HCT116 (cell line): ENCODE measurements at regions not wholly inside any gene's neighbourhood (a gene's known extent, or its start where the extent isn't known, plus 50 kb on each side); places are given as distances from the start of the nearest gene placed in this dataset.
"Not testable (repeated sequence)": the region's sequence is repeated elsewhere in the genome, so short reads cannot be mapped to it uniquely, and the experiment has no call there.

Source experiments
- ATAC-seq: fragments of 200-7000 bp; cut with Tn5 transposase; 2 replicates; pipeline ENCODE4 v1.9.1; 2020; ENCODE audit warnings: mild to moderate bottlenecking, moderate library complexity
- BruUV-seq: library from RNA; stranded (reverse); fragments of 400-500 nt; replicated peaks from 2 replicates; lab custom pipeline; 2021; lab: Mats Ljungman, UMichigan
- CTCF ChIA-PET: fragments of 300-600 bp; sonication (Branson Sonifier 250); formaldehyde crosslinking; loops from one replicate; lab custom pipeline; 2021; ENCODE audit warnings: antibody characterized with exemption; lab: Charles Lee
- POLR2A ChIA-PET: fragments of 300-600, 350-600 bp; sonication (Branson Sonifier 250); formaldehyde crosslinking; loops from one replicate; lab custom pipeline; 2021; ENCODE audit warnings: antibody characterized with exemption; lab: Charles Lee
- RAD21 ChIA-PET, 2 experiments: fragments of 300-600 bp; sonication (Branson Sonifier 250); formaldehyde crosslinking; loops; one replicate each; lab custom pipeline; 2023; ENCODE audit warnings: low total read pairs in 2 of 2; ENCODE audit not compliant: uncharacterized antibody in 2 of 2, unreplicated experiment in 2 of 2, low non-redundant PET in 1 of 2; lab: Charles Lee
- DNase-seq: peaks from one replicate; pipeline ENCODE4 v3.0.0-alpha.2; 2010; ENCODE audit warnings: low read depth, low spot score
- H2AFZ ChIP-seq: fragments of 200-600 bp; shearing (Covaris generic), sonication (generic); 2 replicates; pipeline ENCODE4 v1.6.1; 2017; ENCODE audit warnings: low read depth, mixed run types, mixed read lengths, antibody characterized with exemption, low read length; ENCODE audit not compliant: poor library complexity, severe bottlenecking
- H3K27ac ChIP-seq: 2 replicates; pipeline ENCODE4 v1.5.1; 2012; ENCODE audit warnings: low read depth, low read length
- H3K27me3 ChIP-seq: fragments of 200-600 bp; sonication (generic); 2 replicates; pipeline ENCODE4 v1.6.1; 2016; ENCODE audit warnings: mixed run types, low read length, mixed read lengths; ENCODE audit not compliant: insufficient read depth
- H3K36me3 ChIP-seq, 2 experiments: fragments of 200-500 bp in 1 of 2; fragments of 200-600 bp in 1 of 2; sonication (Bioruptor generic) in 1 of 2; sonication (generic) in 1 of 2; 2 replicates each; pipeline versions ENCODE4 v1.5.1 to v1.6.1; 2014 to 2016; ENCODE audit warnings: low read length in 2 of 2, inconsistent platforms in 1 of 2, mixed read lengths in 1 of 2, mixed run types in 1 of 2; ENCODE audit not compliant: insufficient read depth in 2 of 2, control insufficient read depth in 1 of 2
- H3K4me1 ChIP-seq, 2 experiments: fragments of 200-600 bp in 1 of 2; sonication (generic) in 1 of 2; 2 replicates each; pipeline versions ENCODE4 v1.5.1 to v1.6.1; 2012 to 2017; ENCODE audit warnings: low read length in 2 of 2, inconsistent platforms in 1 of 2, mild to moderate bottlenecking in 1 of 2, mixed read lengths in 1 of 2, mixed run types in 1 of 2, moderate library complexity in 1 of 2; ENCODE audit not compliant: insufficient read depth in 2 of 2, control insufficient read depth in 1 of 2
- H3K4me2 ChIP-seq: fragments of 200-600 bp; sonication (generic); 2 replicates; pipeline ENCODE4 v1.6.1; 2017; ENCODE audit warnings: mixed run types, low read length, mixed read lengths
- H3K4me3 ChIP-seq, 2 experiments: fragments of 200-600 bp in 1 of 2; sonication (generic) in 1 of 2; replicated peaks in 1 of 2; 2 replicates each; pipeline ENCODE4 v1.5.1; 2011 to 2016; ENCODE audit warnings: low read length in 2 of 2, control low read depth in 1 of 2, low read depth in 1 of 2, mild to moderate bottlenecking in 1 of 2, mixed read lengths in 1 of 2, mixed run types in 1 of 2
- H3K79me2 ChIP-seq: fragments of 200-600 bp; sonication (generic); 2 replicates; pipeline ENCODE4 v1.6.1; 2017; ENCODE audit warnings: mild to moderate bottlenecking, mixed run types, low read length, moderate library complexity, mixed read lengths; ENCODE audit not compliant: insufficient read depth
- H3K9ac ChIP-seq: fragments of 200-600 bp; sonication (generic); 2 replicates; pipeline ENCODE4 v1.6.1; 2016; ENCODE audit warnings: low read length, mixed read lengths
- H3K9me2 ChIP-seq: fragments of 200-600 bp; sonication (generic), shearing (Covaris generic); 2 replicates; pipeline ENCODE4 v1.6.1; 2017; ENCODE audit warnings: mixed run types, mild to moderate bottlenecking, moderate library complexity; ENCODE audit not compliant: insufficient read depth
- H3K9me3 ChIP-seq, 2 experiments: fragments of 200-500 bp in 1 of 2; fragments of 200-600 bp in 1 of 2; sonication (Bioruptor generic) in 1 of 2; sonication (generic) in 1 of 2; 2 replicates each; pipeline ENCODE4 v1.6.1; 2014 to 2017; ENCODE audit warnings: low read length in 2 of 2, mixed read lengths in 2 of 2, inconsistent platforms in 1 of 2, low read depth in 1 of 2, mild to moderate bottlenecking in 1 of 2, mixed run types in 1 of 2, moderate library complexity in 1 of 2; ENCODE audit not compliant: control insufficient read depth in 1 of 2, insufficient read depth in 1 of 2
- H4K20me1 ChIP-seq: fragments of 200-600 bp; sonication (generic), shearing (Covaris generic); 2 replicates; pipeline ENCODE4 v1.6.1; 2017; ENCODE audit warnings: mixed run types, mild to moderate bottlenecking, moderate library complexity; ENCODE audit not compliant: insufficient read depth
- CEBPB ChIP-seq: IDR thresholded peaks from 2 replicates; pipeline ENCODE4 v1.6.1; 2012; ENCODE audit warnings: low read depth
- EGR1 ChIP-seq: IDR thresholded peaks from 2 replicates; pipeline ENCODE4 v1.6.1; 2012; ENCODE audit warnings: low read depth
- EZH2phosphoT487 ChIP-seq: fragments of 200-600 bp; IDR thresholded peaks from 2 replicates; pipeline ENCODE4 v1.6.1; 2018; ENCODE audit warnings: antibody characterized with exemption, borderline replicate concordance
- FOSL1 ChIP-seq: IDR thresholded peaks from 2 replicates; pipeline ENCODE4 v1.6.1; 2012; ENCODE audit warnings: low read depth
- POLR2A ChIP-seq: IDR thresholded peaks from 2 replicates; pipeline ENCODE4 v1.7.0; 2011; ENCODE audit warnings: borderline replicate concordance; ENCODE audit not compliant: insufficient read depth, insufficient read length; ENCODE audit errors: extremely low read depth
- RAD21 ChIP-seq: IDR thresholded peaks from 2 replicates; pipeline ENCODE4 v1.6.1; 2012; ENCODE audit warnings: low read depth, mild to moderate bottlenecking
- SIN3A ChIP-seq: IDR thresholded peaks from 2 replicates; pipeline ENCODE4 v1.6.1; 2012; ENCODE audit warnings: low read depth
- SRF ChIP-seq: IDR thresholded peaks from 2 replicates; pipeline ENCODE4 v1.6.1; 2012; ENCODE audit warnings: low read depth
- TCF7L2 ChIP-seq: IDR thresholded peaks from 2 replicates; pipeline ENCODE4 v1.7.0; 2011; ENCODE audit warnings: borderline replicate concordance, inconsistent platforms; ENCODE audit not compliant: insufficient read depth, insufficient read length; ENCODE audit errors: extremely low read depth
- ZFX ChIP-seq: fragments of 450-650 bp; IDR thresholded peaks from 2 replicates; pipeline ENCODE4 v1.6.1; 2017
- intact Hi-C: fragments of 100-400 bp; cut with micrococcal nuclease; formaldehyde crosslinking; loops from 2 replicates; pipeline ENCODE4 v1.10.0; 2022
- TF ChIP-seq, protein P1 (sequence below), 3 experiments: fragments of 200-600 bp in 1 of 3; sonication (generic) in 1 of 3; IDR thresholded peaks in 2 of 3; conservative IDR thresholded peaks in 1 of 3; 2 replicates each; pipeline ENCODE4 v1.5.1; 2012 to 2017; ENCODE audit warnings: low read depth in 2 of 3, low read length in 2 of 3, antibody characterized with exemption in 1 of 3, borderline replicate concordance in 1 of 3, control low read depth in 1 of 3, mild to moderate bottlenecking in 1 of 3, mixed read lengths in 1 of 3, mixed run types in 1 of 3, moderate library complexity in 1 of 3; ENCODE audit not compliant: insufficient read depth in 1 of 3
- TF ChIP-seq, protein P2 (sequence below): IDR thresholded peaks from 2 replicates; pipeline ENCODE4 v1.6.1; 2011; ENCODE audit warnings: mild to moderate bottlenecking, low read length, moderate library complexity; ENCODE audit not compliant: insufficient replicate concordance; ENCODE audit errors: extremely low read depth
- TF ChIP-seq, protein P3 (sequence below): IDR thresholded peaks from 2 replicates; pipeline ENCODE4 v1.6.1; 2012; ENCODE audit warnings: low read depth

DNA sequence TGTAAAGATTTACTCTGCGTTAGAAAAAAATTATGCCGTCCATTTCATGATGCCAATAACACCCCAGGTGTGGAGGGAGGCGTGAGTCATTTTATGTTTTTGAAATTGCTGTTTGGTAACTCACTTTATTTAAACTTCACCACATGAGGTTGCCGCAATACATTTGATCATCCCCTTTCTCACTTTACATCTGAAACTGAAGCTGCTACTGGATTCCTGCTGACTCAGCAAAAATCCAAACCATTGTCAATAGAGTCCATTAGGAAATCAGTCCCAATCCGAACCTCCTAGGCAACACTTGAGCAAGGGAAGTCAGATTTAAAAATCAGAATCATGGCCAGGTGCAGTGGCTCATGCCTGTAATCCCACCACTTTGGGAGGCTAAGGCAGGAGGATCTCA is 136.6 kb upstream of the SVIL start:
- DNase-seq: no peak
- ATAC-seq: no peak
- ChIA-PET RAD21 (no interaction called here), CTCF (no interaction called here), POLR2A (no interaction called here)
- H3K9me3 ChIP-seq: no peaks in the 10 kb centered on the region
- no TSS peak for BruUV-seq
- H4K20me1 ChIP-seq: no peaks in the 10 kb centered on the region
- H3K79me2 ChIP-seq: no peaks in the 10 kb centered on the region
- no peaks in the 10 kb centered on the region for H3K9me2 ChIP-seq
- no peaks in the 10 kb centered on the region for H3K4me1 ChIP-seq
- H3K9ac ChIP-seq: no peak overlapping the region
- H2AFZ ChIP-seq: no peak overlapping the region
- H3K27ac ChIP-seq: no peak overlapping the region
- intact Hi-C loops: no loop called here
- no peaks in the 10 kb centered on the region for H3K36me3 ChIP-seq
- no peak overlapping the region for H3K4me2 ChIP-seq
- no peaks in the 10 kb centered on the region for H3K27me3 ChIP-seq
- no peak overlapping the region for H3K4me3 ChIP-seq
- TF ChIP-seq, protein P1, sequence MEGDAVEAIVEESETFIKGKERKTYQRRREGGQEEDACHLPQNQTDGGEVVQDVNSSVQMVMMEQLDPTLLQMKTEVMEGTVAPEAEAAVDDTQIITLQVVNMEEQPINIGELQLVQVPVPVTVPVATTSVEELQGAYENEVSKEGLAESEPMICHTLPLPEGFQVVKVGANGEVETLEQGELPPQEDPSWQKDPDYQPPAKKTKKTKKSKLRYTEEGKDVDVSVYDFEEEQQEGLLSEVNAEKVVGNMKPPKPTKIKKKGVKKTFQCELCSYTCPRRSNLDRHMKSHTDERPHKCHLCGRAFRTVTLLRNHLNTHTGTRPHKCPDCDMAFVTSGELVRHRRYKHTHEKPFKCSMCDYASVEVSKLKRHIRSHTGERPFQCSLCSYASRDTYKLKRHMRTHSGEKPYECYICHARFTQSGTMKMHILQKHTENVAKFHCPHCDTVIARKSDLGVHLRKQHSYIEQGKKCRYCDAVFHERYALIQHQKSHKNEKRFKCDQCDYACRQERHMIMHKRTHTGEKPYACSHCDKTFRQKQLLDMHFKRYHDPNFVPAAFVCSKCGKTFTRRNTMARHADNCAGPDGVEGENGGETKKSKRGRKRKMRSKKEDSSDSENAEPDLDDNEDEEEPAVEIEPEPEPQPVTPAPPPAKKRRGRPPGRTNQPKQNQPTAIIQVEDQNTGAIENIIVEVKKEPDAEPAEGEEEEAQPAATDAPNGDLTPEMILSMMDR (IDR thresholded peaks at IDR 0.05 in 2 of 3, conservative IDR thresholded peaks at IDR 0.05 in 1 of 3; ENCODE audit: borderline replicate concordance in 1 of 3, insufficient read depth in 1 of 3, low read depth in 2 of 3, low read length in 2 of 3): no peak
- TF ChIP-seq, protein P2, sequence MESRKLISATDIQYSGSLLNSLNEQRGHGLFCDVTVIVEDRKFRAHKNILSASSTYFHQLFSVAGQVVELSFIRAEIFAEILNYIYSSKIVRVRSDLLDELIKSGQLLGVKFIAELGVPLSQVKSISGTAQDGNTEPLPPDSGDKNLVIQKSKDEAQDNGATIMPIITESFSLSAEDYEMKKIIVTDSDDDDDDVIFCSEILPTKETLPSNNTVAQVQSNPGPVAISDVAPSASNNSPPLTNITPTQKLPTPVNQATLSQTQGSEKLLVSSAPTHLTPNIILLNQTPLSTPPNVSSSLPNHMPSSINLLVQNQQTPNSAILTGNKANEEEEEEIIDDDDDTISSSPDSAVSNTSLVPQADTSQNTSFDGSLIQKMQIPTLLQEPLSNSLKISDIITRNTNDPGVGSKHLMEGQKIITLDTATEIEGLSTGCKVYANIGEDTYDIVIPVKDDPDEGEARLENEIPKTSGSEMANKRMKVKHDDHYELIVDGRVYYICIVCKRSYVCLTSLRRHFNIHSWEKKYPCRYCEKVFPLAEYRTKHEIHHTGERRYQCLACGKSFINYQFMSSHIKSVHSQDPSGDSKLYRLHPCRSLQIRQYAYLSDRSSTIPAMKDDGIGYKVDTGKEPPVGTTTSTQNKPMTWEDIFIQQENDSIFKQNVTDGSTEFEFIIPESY: no peak
- TF ChIP-seq, protein P3, sequence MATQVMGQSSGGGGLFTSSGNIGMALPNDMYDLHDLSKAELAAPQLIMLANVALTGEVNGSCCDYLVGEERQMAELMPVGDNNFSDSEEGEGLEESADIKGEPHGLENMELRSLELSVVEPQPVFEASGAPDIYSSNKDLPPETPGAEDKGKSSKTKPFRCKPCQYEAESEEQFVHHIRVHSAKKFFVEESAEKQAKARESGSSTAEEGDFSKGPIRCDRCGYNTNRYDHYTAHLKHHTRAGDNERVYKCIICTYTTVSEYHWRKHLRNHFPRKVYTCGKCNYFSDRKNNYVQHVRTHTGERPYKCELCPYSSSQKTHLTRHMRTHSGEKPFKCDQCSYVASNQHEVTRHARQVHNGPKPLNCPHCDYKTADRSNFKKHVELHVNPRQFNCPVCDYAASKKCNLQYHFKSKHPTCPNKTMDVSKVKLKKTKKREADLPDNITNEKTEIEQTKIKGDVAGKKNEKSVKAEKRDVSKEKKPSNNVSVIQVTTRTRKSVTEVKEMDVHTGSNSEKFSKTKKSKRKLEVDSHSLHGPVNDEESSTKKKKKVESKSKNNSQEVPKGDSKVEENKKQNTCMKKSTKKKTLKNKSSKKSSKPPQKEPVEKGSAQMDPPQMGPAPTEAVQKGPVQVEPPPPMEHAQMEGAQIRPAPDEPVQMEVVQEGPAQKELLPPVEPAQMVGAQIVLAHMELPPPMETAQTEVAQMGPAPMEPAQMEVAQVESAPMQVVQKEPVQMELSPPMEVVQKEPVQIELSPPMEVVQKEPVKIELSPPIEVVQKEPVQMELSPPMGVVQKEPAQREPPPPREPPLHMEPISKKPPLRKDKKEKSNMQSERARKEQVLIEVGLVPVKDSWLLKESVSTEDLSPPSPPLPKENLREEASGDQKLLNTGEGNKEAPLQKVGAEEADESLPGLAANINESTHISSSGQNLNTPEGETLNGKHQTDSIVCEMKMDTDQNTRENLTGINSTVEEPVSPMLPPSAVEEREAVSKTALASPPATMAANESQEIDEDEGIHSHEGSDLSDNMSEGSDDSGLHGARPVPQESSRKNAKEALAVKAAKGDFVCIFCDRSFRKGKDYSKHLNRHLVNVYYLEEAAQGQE: no peak
- TF ChIP-seq SRF (no peak), ZFX (no peak), RAD21 (no peak), FOSL1 (no peak), EGR1 (no peak), SIN3A (no peak), TCF7L2 (no peak), EZH2phosphoT487 (no peak), CEBPB (no peak), POLR2A (no peak)

DNA sequence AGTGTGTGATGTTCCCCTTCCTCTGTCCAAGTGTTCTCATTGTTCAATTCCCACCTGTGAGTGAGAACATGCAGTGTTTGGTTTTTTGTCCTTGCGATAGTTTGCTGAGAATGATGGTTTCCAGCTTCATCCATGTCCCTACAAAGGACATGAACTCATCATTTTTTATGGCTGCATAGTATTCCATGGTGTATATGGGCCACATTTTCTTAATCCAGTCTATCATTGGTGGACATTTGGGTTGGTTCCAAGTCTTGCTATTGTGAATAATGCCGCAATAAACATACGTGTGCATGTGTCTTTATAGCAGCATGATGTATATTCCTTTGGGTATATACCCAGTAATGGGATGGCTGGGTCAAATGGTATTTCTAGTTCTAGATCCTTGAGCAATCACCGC is 134.5 kb upstream of the SVIL start:
- DNase-seq, H3K27ac ChIP-seq, RAD21 ChIA-PET, BruUV-seq, H3K9ac ChIP-seq, CTCF ChIA-PET, H3K79me2 ChIP-seq, H4K20me1 ChIP-seq, ATAC-seq, H3K4me3 ChIP-seq, H2AFZ ChIP-seq, H3K36me3 ChIP-seq, H3K9me2 ChIP-seq, POLR2A ChIA-PET, H3K27me3 ChIP-seq, intact Hi-C loops, H3K4me2 ChIP-seq, H3K9me3 ChIP-seq, H3K4me1 ChIP-seq: not testable (repeated sequence)
